ENCODE measurements at regions not wholly inside any gene's neighbourhood (a gene's known extent, or its start where the extent isn't known, plus 50 kb on each side); places are given as distances from the start of the nearest gene placed in this dataset.

GRCh38 chr20:10754824-10755223 is 81.0 kb upstream of the JAG1 start:
- DNase-seq (no peak), ATAC-seq (no peak)
- Histone ChIP-seq H3K36me3 (no peaks in the 10 kb centered on the region), H3K9me3 (no peaks in the 10 kb centered on the region), H3K4me3 (no peak overlapping the region), H3K27ac (peak overlapping the region in 1 of 2 donors; percentile 11), H3K4me1 (peaks cover 0 to 4% of the 10 kb centered on the region in 2 donors), H3K27me3 (no peaks in the 10 kb centered on the region)
- TF ChIP-seq, protein P1, sequence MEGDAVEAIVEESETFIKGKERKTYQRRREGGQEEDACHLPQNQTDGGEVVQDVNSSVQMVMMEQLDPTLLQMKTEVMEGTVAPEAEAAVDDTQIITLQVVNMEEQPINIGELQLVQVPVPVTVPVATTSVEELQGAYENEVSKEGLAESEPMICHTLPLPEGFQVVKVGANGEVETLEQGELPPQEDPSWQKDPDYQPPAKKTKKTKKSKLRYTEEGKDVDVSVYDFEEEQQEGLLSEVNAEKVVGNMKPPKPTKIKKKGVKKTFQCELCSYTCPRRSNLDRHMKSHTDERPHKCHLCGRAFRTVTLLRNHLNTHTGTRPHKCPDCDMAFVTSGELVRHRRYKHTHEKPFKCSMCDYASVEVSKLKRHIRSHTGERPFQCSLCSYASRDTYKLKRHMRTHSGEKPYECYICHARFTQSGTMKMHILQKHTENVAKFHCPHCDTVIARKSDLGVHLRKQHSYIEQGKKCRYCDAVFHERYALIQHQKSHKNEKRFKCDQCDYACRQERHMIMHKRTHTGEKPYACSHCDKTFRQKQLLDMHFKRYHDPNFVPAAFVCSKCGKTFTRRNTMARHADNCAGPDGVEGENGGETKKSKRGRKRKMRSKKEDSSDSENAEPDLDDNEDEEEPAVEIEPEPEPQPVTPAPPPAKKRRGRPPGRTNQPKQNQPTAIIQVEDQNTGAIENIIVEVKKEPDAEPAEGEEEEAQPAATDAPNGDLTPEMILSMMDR (IDR thresholded peaks at IDR 0.05): no peak
- intact Hi-C loops (cut with DNase I): no loop called here

DNA sequence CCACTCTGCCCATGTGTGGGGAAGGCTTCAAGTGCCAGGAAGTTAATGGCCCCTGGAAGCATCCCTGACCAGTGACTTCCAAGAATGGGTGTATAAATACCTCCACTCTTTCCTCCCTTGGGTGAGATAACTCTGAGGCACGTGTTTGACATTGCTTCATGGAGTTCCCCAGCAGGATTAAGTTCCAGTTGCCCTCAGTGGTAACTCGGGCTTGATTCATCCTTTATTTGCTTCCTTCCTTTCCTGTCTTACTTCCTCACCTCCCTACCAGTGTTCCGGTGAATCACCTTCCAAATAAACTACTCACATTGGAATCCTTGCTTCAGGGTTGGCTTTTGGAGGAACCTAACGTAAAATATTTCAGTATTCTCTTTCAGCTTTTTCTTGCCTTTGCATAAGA is 84.6 kb upstream of the JAG1 start:
- intact Hi-C loops (cut with DNase I): no loop called here
- Histone ChIP-seq H3K27me3 (no peaks in the 10 kb centered on the region), H3K27ac (no peak overlapping the region), H3K4me1 (peaks cover 0 to 4% of the 10 kb centered on the region in 2 donors), H3K9me3 (no peaks in the 10 kb centered on the region), H3K4me3 (no peak overlapping the region), H3K36me3 (no peaks in the 10 kb centered on the region)
- ATAC-seq (no peak), DNase-seq (no peak)
- TF ChIP-seq, protein P1 (IDR thresholded peaks at IDR 0.05): no peak

- intact Hi-C loops (cut with DNase I): no loop called here
- Histone ChIP-seq H3K36me3 (no peaks in the 10 kb centered on the region), H3K27ac (no peak overlapping the region), H3K9me3 (no peaks in the 10 kb centered on the region), H3K4me1 (no peaks in the 10 kb centered on the region), H3K27me3 (no peaks in the 10 kb centered on the region), H3K4me3 (no peak overlapping the region)
- TF ChIP-seq, protein P1 (IDR thresholded peaks at IDR 0.05): no peak
- DNase-seq (no peak), ATAC-seq (no peak)
Observed at GRCh38 chr20:10761232-10761631, 87.4 kb upstream of the JAG1 start.

- H3K4me1 ChIP-seq: no peaks in the 10 kb centered on the region
- no peaks in the 10 kb centered on the region for H3K36me3 ChIP-seq
- no peak overlapping the region for H3K4me3 ChIP-seq
- DNase-seq: no peak
- no peaks in the 10 kb centered on the region for H3K27me3 ChIP-seq
- H3K27ac ChIP-seq: no peak overlapping the region
- TF ChIP-seq, protein P1 (IDR thresholded peaks at IDR 0.05): no peak
- intact Hi-C loops (cut with DNase I): no loop called here
- ATAC-seq: peak; percentile 52
- H3K9me3 ChIP-seq: no peaks in the 10 kb centered on the region
Observed at GRCh38 chr20:10761786-10762185, 88.0 kb upstream of the JAG1 start.

DNA sequence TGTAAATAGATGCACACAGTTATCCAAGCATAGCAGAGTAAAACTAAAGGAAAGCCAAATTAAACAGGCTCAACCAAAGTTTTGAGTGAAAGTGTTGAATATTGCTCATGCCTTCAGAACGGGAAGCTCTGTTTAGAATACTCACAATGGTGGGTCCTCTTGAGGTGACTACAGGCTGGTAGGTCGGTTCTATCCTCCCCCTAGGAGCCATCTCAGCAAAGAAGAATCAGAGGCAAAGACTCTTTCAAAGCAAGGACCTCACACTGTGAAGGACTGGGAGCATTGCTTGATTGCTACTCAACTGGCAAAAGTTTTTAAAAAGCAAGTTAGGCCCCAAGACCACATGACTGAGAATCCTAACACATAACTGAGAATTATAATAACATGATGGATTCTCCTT is 88.4 kb upstream of the JAG1 start:
- Histone ChIP-seq H3K36me3 (no peaks in the 10 kb centered on the region), H3K4me1 (no peaks in the 10 kb centered on the region), H3K27ac (no peak overlapping the region), H3K9me3 (no peaks in the 10 kb centered on the region), H3K4me3 (no peak overlapping the region), H3K27me3 (no peaks in the 10 kb centered on the region)
- TF ChIP-seq, protein P1 (IDR thresholded peaks at IDR 0.05): no peak
- ATAC-seq (no peak), DNase-seq (no peak)
- intact Hi-C loops (cut with DNase I): no loop called here
